GM21825 (cell line): ENCODE measurements at regions not wholly inside any gene's neighbourhood (a gene's known extent, or its start where the extent isn't known, plus 50 kb on each side); places are given as distances from the start of the nearest gene placed in this dataset.

Experiments
- ATAC-seq: cut with Tn5 transposase; IDR thresholded peaks from one replicate; pipeline ENCODE4 v1.9.1; 2021; ENCODE audit warnings: mild to moderate bottlenecking, moderate library complexity; ENCODE audit not compliant: unreplicated experiment

- ATAC-seq: no peak
These were observed 190.8 kb downstream of the DLL1 start for GRCh38 chr6:170100046-170100445.

- ATAC-seq: no peak
These were observed 191.5 kb downstream of the DLL1 start for GRCh38 chr6:170099387-170099786.

GRCh38 chr6:170098428-170099170 is 192.3 kb downstream of the DLL1 start:
- ATAC-seq: no peak

GRCh38 chr6:170097505-170098427 is 193.1 kb downstream of the DLL1 start:
- ATAC-seq: no peak

GRCh38 chr6:170096803-170097504 is 193.9 kb downstream of the DLL1 start:
- no peak for ATAC-seq

- no peak for ATAC-seq
These were observed 194.6 kb downstream of the DLL1 start for GRCh38 chr6:170096191-170096802.

GRCh38 chr6:170095273-170095981 is 195.5 kb downstream of the DLL1 start:
- no peak for ATAC-seq

GRCh38 chr6:170094686-170095272 is 196.1 kb downstream of the DLL1 start:
- ATAC-seq: no peak

GRCh38 chr6:170093658-170094596 is 197.0 kb downstream of the DLL1 start:
- no peak for ATAC-seq

- ATAC-seq: no peak
These were observed 197.6 kb downstream of the DLL1 start for GRCh38 chr6:170093276-170093657.

GRCh38 chr6:170092826-170093225 is 198.1 kb downstream of the DLL1 start:
- no peak for ATAC-seq

- no peak for ATAC-seq
These were observed 199.0 kb downstream of the DLL1 start for GRCh38 chr6:170091639-170092579.

- no peak for ATAC-seq
These were observed 199.8 kb downstream of the DLL1 start for GRCh38 chr6:170091000-170091638.

- no peak for ATAC-seq
These were observed 200.3 kb downstream of the DLL1 start for GRCh38 chr6:170090561-170090960.

- ATAC-seq: no peak
These were observed 200.9 kb downstream of the DLL1 start for GRCh38 chr6:170089963-170090362.

GRCh38 chr6:170088582-170088955 is 202.3 kb downstream of the DLL1 start:
- no peak for ATAC-seq

GRCh38 chr6:170087941-170088581 is 202.8 kb downstream of the DLL1 start:
- ATAC-seq: peak; percentile 58
